IMR-90 (cell line): ENCODE measurements at regions not wholly inside any gene's neighbourhood (a gene's known extent, or its start where the extent isn't known, plus 50 kb on each side); places are given as distances from the start of the nearest gene placed in this dataset.

Experiments
- ATAC-seq: fragments of 200-7000 bp; cut with Tn5 transposase; 2 replicates; pipeline ENCODE4 v1.9.1; 2020; ENCODE audit warnings: low read depth, mild to moderate bottlenecking, moderate library complexity
- BruUV-seq: library from RNA; stranded (reverse); fragments of 400-500 nt; replicated peaks from 2 replicates; lab custom pipeline; 2021; lab: Mats Ljungman, UMichigan
- CTCF ChIA-PET: fragments of 300-600 bp; formaldehyde crosslinking; extraction: SDS; loops from one replicate; lab custom pipeline; 2021; ENCODE audit warnings: antibody characterized with exemption; lab: Yijun Ruan, JAX
- POLR2A ChIA-PET: fragments of 300-600 bp; sonication (Branson Sonifier 250); formaldehyde crosslinking; loops from one replicate; lab custom pipeline; 2022; ENCODE audit warnings: antibody characterized with exemption; ENCODE audit not compliant: unreplicated experiment; lab: Charles Lee
- DNase-seq: peaks from one replicate; pipeline ENCODE4 v3.0.0; 2013
- H2AFZ ChIP-seq: replicated peaks from 2 replicates; pipeline ENCODE3; 2013; ENCODE audit warnings: low read length, mild to moderate bottlenecking; ENCODE audit not compliant: poor library complexity
- H2AK5ac ChIP-seq: 2 replicates; pipeline ENCODE4 v1.6.1; 2013; ENCODE audit warnings: low read depth, low read length, inconsistent platforms
- H2AK9ac ChIP-seq: replicated peaks from 2 replicates; pipeline ENCODE3; 2013; ENCODE audit warnings: mild to moderate bottlenecking, low read depth, low read length, moderate library complexity; ENCODE audit not compliant: poor library complexity
- H2BK120ac ChIP-seq: 2 replicates; pipeline ENCODE4 v1.6.1; 2013; ENCODE audit warnings: low read depth, low read length, inconsistent platforms
- H2BK15ac ChIP-seq: 3 replicates; pipeline ENCODE4 v1.6.1; 2013; ENCODE audit warnings: low read depth, low read length, inconsistent platforms
- H2BK20ac ChIP-seq: 2 replicates; pipeline ENCODE4 v1.6.1; 2013; ENCODE audit warnings: low read depth, mild to moderate bottlenecking, inconsistent platforms, low read length, moderate library complexity
- H2BK5ac ChIP-seq: 2 replicates; pipeline ENCODE4 v1.6.1; 2013; ENCODE audit warnings: mild to moderate bottlenecking, low read depth, low read length, inconsistent platforms; ENCODE audit not compliant: poor library complexity, severe bottlenecking
- H3K14ac ChIP-seq: replicated peaks from 2 replicates; pipeline ENCODE4 v1.6.1; 2013; ENCODE audit warnings: low read depth, low read length, inconsistent platforms
- H3K18ac ChIP-seq: 2 replicates; pipeline ENCODE4 v1.6.1; 2013; ENCODE audit warnings: low read depth, low read length, control low read depth
- H3K23ac ChIP-seq: 2 replicates; pipeline ENCODE4 v1.6.1; 2013; ENCODE audit warnings: low read depth, low read length, inconsistent platforms
- H3K27ac ChIP-seq: 2 replicates; pipeline ENCODE4 v1.5.1; 2013; ENCODE audit warnings: mild to moderate bottlenecking, control low read depth, low read length; ENCODE audit not compliant: insufficient read depth
- H3K27me3 ChIP-seq: 2 replicates; pipeline ENCODE4 v1.6.1; 2013; ENCODE audit warnings: low read length; ENCODE audit not compliant: control insufficient read depth, insufficient read depth
- H3K36me3 ChIP-seq: 2 replicates; pipeline ENCODE4 v1.6.1; 2013; ENCODE audit warnings: low read length, mixed read lengths; ENCODE audit not compliant: control insufficient read depth, insufficient read depth
- H3K4ac ChIP-seq: 2 replicates; pipeline ENCODE4 v1.6.1; 2013; ENCODE audit warnings: low read depth, low read length, inconsistent platforms
- H3K4me1 ChIP-seq: 2 replicates; pipeline ENCODE4 v1.6.1; 2013; ENCODE audit warnings: low read length, mixed read lengths; ENCODE audit not compliant: control insufficient read depth, insufficient read depth
- H3K4me2 ChIP-seq: 2 replicates; pipeline ENCODE4 v1.6.1; 2013; ENCODE audit warnings: low read depth, mild to moderate bottlenecking, control low read depth, low read length, moderate library complexity
- H3K4me3 ChIP-seq: 2 replicates; pipeline ENCODE4 v1.5.1; 2013; ENCODE audit warnings: low read depth, mild to moderate bottlenecking, control low read depth, low read length, moderate library complexity; ENCODE audit not compliant: insufficient read depth
- H3K56ac ChIP-seq: 2 replicates; pipeline ENCODE4 v1.6.1; 2013; ENCODE audit warnings: low read length, inconsistent platforms; ENCODE audit not compliant: insufficient read depth; ENCODE audit errors: extremely low read depth
- H3K79me1 ChIP-seq, 2 experiments: 2 replicates each; pipeline ENCODE4 v1.6.1; 2013; ENCODE audit warnings: low read length in 2 of 2, inconsistent platforms in 1 of 2, low read depth in 1 of 2
- H3K9ac ChIP-seq: 2 replicates; pipeline ENCODE4 v1.6.1; 2013; ENCODE audit warnings: low read depth, low read length, control low read depth
- H3K9me1 ChIP-seq: 2 replicates; pipeline ENCODE4 v1.6.1; 2013; ENCODE audit warnings: low read length, inconsistent platforms; ENCODE audit not compliant: insufficient read depth
- H3K9me3 ChIP-seq: 2 replicates; pipeline ENCODE4 v1.6.1; 2013; ENCODE audit warnings: low read length; ENCODE audit not compliant: control insufficient read depth, insufficient read depth
- H4K20me1 ChIP-seq: 2 replicates; pipeline ENCODE4 v1.6.1; 2013; ENCODE audit warnings: low read length, inconsistent platforms; ENCODE audit not compliant: insufficient read depth
- H4K5ac ChIP-seq: 2 replicates; pipeline ENCODE4 v1.6.1; 2013; ENCODE audit warnings: mild to moderate bottlenecking, low read depth, low read length, control low read depth
- H4K8ac ChIP-seq, 2 experiments: 2 replicates each; pipeline ENCODE4 v1.6.1; 2013; ENCODE audit warnings: low read depth in 2 of 2, low read length in 2 of 2, control low read depth in 1 of 2, inconsistent platforms in 1 of 2
- H4K91ac ChIP-seq: 2 replicates; pipeline ENCODE4 v1.6.1; 2013; ENCODE audit warnings: low read depth, low read length, inconsistent platforms; ENCODE audit not compliant: insufficient read depth
- BHLHE40 ChIP-seq: fragments of 150-350 bp; IDR thresholded peaks from 2 replicates; pipeline ENCODE4 v1.6.1; 2016; ENCODE audit warnings: mild to moderate bottlenecking, low read depth, low read length
- FOS ChIP-seq: fragments of 150-350 bp; IDR thresholded peaks from 2 replicates; pipeline ENCODE4 v1.6.1; 2016; ENCODE audit warnings: low read depth, low read length
- MAZ ChIP-seq: IDR thresholded peaks from 2 replicates; pipeline ENCODE4 v1.6.1; 2012; ENCODE audit warnings: low read depth, mild to moderate bottlenecking, low read length, improper control_type of control experiment, moderate library complexity, borderline replicate concordance
- MXI1 ChIP-seq: IDR thresholded peaks from 2 replicates; pipeline ENCODE4 v1.6.1; 2012; ENCODE audit warnings: low read depth, mild to moderate bottlenecking, low read length, moderate library complexity, borderline replicate concordance
- RAD21 ChIP-seq: IDR thresholded peaks from 2 replicates; pipeline ENCODE4 v1.6.1; 2012; ENCODE audit warnings: low read length, improper control_type of control experiment
- RCOR1 ChIP-seq: IDR thresholded peaks from 2 replicates; pipeline ENCODE4 v1.6.1; 2012; ENCODE audit warnings: mild to moderate bottlenecking, low read length, improper control_type of control experiment; ENCODE audit not compliant: insufficient replicate concordance
- WGBS, 2 experiments: methylation state at CpG; one replicate each; pipeline versions ENCODE4 v1.1.5 to v1.1.7; 2013; ENCODE audit warnings: missing lambda C conversion rate in 2 of 2; ENCODE audit not compliant: insufficient read length in 1 of 2; ENCODE audit errors: extremely low coverage in 2 of 2; 5-methylcytosine and 5-hydroxymethylcytosine counted together
- dilution Hi-C: fragments of 300-500 bp; cut with HindIII; formaldehyde crosslinking; loops from one replicate; pipeline ENCODE4 v1.14.3; 2018; ENCODE audit warnings: low sequenced_read_pairs; ENCODE audit not compliant: unreplicated experiment
- in situ Hi-C: fragments of 300-500 bp; cut with MboI; formaldehyde crosslinking; loops from 3 replicates; pipeline ENCODE4 v1.14.3; 2019; ENCODE audit warnings: low sequenced_read_pairs, inconsistent platforms, mixed read lengths
- intact Hi-C: fragments of 100-400 bp; cut with micrococcal nuclease; formaldehyde crosslinking; loops from 2 replicates; pipeline ENCODE4 v1.10.0; 2022
- TF ChIP-seq, protein P1 (sequence below): fragments of 150-350 bp; IDR thresholded peaks from 2 replicates; pipeline ENCODE4 v1.6.1; 2016; ENCODE audit warnings: low read depth, mild to moderate bottlenecking, low read length, moderate library complexity, borderline replicate concordance

DNA sequence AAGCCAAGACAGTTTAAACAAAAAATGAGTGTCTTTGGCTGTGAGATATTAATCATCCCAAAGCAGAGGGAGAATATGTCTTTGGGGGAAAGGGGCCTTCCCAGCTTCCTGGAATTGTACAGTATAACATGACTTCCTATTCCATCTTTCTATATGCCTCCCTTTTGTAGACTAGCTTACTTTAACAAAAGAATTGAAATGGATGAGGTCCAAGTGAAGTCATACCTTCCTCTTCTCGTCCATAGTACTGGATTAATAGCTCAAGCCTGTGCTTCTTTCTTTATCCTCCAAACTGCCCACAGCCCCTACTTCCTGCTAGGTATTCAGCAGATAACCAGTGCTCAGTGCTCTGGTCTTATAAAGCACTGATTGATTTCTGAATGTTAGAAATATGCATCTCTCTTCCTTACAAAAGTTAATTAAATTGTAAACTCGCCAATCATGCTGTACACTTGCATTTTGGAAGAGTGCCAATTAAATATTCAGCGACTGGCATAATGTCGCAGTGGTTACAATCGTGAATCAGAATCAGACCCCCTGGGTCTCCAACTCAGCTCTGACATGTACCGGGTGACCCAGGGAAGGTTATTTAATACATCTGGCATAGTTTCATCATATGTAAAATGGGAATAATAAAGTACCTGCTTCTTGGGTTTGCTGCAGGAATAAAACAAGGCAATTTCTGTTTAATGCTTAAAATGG, 325.1 kb downstream of the RND3 start:
- Histone ChIP-seq H3K4ac (no peak overlapping the region), H3K79me1 (no peaks in the 10 kb centered on the region), H3K27me3 (no peaks in the 10 kb centered on the region), H2AK9ac (no peak overlapping the region), H3K4me2 (no peak overlapping the region), H2BK120ac (no peak overlapping the region), H3K56ac (no peak overlapping the region), H3K14ac (no peak overlapping the region), H3K36me3 (no peaks in the 10 kb centered on the region), H2BK5ac (no peak overlapping the region), H3K9me1 (no peaks in the 10 kb centered on the region), H4K20me1 (no peaks in the 10 kb centered on the region), H3K9ac (no peak overlapping the region), H4K5ac (no peak overlapping the region), H3K18ac (no peak overlapping the region), H2BK20ac (no peak overlapping the region), H3K9me3 (no peaks in the 10 kb centered on the region), H3K4me1 (peaks cover 4% of the 10 kb centered on the region; the same call in 1 of the 2 replicates), H3K23ac (no peak overlapping the region), H4K8ac (no peak overlapping the region), H4K91ac (no peak overlapping the region), H2BK15ac (no peak overlapping the region), H3K4me3 (no peak overlapping the region), H2AFZ (no peak overlapping the region), H3K27ac (no peak overlapping the region), H2AK5ac (no peak overlapping the region)
- ATAC-seq (no peak), DNase-seq (no peak)
- BruUV-seq = no TSS peak
- in situ Hi-C loops = no loop called here
- ChIA-PET CTCF (no interaction called here), POLR2A (no interaction called here)
- 100% methylated on average over 3 of the region's 6 CpGs; no CpG with 5 or more reads in 1 of the 2 experiments for WGBS, 2 experiments
- dilution Hi-C loops = no loop called here
- TF ChIP-seq MAZ (no peak), RAD21 (no peak), FOS (no peak), RCOR1 (no peak), MXI1 (no peak), BHLHE40 (no peak)
- TF ChIP-seq, protein P1, sequence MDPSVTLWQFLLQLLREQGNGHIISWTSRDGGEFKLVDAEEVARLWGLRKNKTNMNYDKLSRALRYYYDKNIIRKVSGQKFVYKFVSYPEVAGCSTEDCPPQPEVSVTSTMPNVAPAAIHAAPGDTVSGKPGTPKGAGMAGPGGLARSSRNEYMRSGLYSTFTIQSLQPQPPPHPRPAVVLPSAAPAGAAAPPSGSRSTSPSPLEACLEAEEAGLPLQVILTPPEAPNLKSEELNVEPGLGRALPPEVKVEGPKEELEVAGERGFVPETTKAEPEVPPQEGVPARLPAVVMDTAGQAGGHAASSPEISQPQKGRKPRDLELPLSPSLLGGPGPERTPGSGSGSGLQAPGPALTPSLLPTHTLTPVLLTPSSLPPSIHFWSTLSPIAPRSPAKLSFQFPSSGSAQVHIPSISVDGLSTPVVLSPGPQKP = no peak
- intact Hi-C loops = no loop called here
